ENCODE measurements at regions not wholly inside any gene's neighbourhood (a gene's known extent, or its start where the extent isn't known, plus 50 kb on each side); places are given as distances from the start of the nearest gene placed in this dataset.
"Not testable (repeated sequence)": the region's sequence is repeated elsewhere in the genome, so short reads cannot be mapped to it uniquely, and the experiment has no call there.

GRCh38 chr4:67328393-67328792 is 216.9 kb downstream of the CENPC start:
- DNase-seq = no peak

GRCh38 chr4:67328018-67328278 is 217.4 kb downstream of the CENPC start:
- DNase-seq = no peak

- peak; percentile 9 to 55 for DNase-seq
Measured at GRCh38 chr4:67327245-67328017, 217.9 kb downstream of the CENPC start.

DNA sequence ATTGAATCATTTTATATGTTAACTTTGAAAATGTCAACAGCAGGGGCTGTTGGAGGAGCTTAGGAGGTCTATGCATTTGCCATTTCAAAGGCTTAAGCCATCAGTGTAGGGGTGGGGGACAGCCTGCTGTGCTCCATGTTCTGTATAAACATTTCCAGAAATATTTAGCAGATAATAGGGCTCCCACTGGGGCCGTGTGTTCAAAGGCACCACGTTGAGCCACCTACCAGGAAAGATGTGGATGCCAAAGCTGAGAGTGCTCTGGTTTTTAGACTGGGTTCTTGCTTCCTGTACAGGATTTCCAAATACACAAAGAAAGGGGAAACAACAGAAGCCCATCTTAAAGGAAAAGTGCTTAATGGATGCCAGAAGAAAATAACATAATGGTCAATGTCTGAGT is 219.5 kb downstream of the CENPC start:
- DNase-seq = no peak

DNA sequence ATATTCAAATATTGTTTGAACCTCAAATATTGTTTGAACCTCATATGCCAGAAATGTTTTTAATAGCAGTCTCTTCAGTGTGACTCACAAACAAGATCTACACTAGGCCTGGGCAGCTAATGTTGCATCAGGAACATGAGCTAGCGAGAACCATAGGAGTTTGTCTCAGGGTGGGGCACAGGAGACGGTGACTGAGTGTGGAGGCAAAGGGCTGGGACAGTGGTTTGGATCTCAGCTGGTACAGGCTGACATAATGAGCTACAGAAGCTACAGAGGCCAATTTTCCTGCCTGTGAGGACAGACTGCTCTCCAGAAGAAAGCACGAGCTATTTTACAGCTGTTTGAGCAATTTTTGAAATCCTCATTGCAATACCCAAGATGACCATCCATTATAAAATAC is 224.7 kb downstream of the CENPC start:
- DNase-seq = no peak

GRCh38 chr4:67319607-67320006 is 225.7 kb downstream of the CENPC start:
- not testable (repeated sequence) for DNase-seq

- DNase-seq = not testable (repeated sequence)
Measured at GRCh38 chr4:67300497-67301185, 244.7 kb downstream of the CENPC start.

DNA sequence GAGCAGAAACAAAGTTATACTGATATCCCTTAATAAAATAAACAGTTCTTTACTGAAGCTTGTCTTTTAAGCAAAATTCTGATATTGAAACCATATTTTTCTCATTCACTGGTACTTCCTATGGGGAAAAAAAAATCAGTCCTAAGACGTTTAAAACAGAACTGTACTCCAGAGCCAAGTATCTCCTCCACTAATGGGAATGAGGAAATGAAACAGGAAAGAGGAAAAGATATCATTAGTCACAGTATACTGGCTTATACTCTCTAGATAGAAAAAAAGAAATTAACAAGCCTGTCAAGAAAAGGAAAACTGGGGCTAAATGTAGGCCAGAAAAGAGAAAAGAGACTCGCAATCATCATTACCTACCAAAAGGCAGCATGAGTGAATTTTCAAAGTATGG is 252.7 kb downstream of the CENPC start:
- DNase-seq = no peak

DNA sequence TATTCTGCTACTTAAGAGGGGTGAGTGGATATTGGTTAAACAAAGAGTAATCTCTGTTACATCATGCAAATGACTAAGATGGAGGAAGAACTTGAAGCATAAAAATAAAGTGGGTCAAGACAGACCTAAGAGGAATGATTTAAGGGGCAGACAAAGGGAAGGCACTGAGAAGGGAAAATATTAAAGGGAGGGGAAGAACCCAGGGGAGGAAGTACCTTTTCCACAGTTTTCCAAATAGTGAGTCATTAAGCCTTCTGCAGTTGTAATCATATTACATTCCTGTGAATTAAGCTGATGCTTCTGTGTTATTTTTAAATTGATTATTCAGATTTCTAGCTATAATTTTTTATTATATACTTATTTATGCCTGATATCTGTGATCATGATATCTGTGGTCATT is 253.3 kb downstream of the CENPC start:
- DNase-seq = no peak

DNA sequence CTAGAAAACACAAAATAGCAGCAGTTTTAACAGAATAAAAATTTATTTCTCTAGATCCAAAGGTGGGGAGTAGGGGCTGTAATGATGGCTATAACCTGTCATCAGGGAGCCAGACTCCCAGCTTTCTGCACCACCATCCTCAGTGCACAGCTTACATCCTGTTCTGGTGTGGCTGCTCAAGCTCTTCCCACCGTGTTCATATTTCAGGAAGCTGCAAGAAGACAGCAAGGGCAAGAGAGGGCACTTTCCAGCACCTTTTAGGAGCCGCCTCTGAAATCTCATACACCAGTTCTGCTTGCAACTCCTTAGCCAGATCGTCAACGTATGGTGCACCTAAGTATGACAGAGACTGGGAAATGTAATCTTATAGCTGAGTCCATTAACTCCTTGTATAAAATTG is 253.7 kb downstream of the CENPC start:
- DNase-seq = no peak

GRCh38 chr4:67288964-67289363 is 256.3 kb downstream of the CENPC start:
- no peak for DNase-seq

GRCh38 chr4:67286724-67287123 is 258.6 kb downstream of the CENPC start:
- DNase-seq = no peak

GRCh38 chr4:67282749-67283148 is 262.6 kb downstream of the CENPC start:
- DNase-seq = no peak

GRCh38 chr4:67275179-67275750 is 270.0 kb downstream of the CENPC start:
- no peak for DNase-seq

DNA sequence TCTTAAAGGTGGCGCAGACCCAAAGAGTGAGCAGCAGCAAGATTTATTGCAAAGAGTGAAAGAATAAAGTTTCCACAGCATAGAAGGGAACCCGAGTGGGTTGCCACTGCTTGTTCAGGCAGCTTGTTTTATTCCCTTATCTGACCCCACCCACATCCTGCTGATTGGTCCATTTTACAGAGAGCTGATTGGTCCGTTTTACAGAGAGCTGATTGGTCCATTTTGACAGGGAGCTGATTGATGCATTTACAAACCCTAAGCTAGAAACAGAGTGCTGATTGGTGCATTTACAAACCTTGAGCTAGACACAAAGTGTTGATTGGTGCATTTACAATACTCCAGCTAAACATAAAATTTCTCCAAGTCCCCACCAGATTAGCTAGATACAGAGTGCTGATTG is 270.6 kb downstream of the CENPC start:
- not testable (repeated sequence) for DNase-seq

DNA sequence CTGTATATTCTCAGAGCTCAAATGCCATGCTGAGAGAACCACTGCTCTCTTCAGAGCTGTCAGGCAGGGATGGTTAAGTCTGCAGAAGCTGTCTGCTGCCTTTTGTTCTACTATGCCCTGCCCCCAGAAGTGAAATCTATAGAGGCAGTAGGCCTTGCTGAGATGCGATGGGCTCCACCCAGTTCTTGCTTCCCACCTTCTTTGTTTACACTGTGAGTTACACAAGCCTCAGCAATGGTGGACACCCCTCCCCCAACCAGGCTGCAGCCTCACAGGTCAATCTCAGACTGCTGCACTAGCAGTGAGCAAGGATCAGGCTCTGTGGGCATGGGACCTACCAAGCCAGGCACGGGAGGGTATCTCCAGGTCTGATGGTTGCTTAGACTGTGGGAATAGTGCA is 271.6 kb downstream of the CENPC start:
- no peak for DNase-seq

- DNase-seq = no peak
Measured at GRCh38 chr4:67261971-67262370, 283.3 kb downstream of the CENPC start.

GRCh38 chr4:67256388-67257043 is 288.8 kb downstream of the CENPC start:
- no peak for DNase-seq

DNA sequence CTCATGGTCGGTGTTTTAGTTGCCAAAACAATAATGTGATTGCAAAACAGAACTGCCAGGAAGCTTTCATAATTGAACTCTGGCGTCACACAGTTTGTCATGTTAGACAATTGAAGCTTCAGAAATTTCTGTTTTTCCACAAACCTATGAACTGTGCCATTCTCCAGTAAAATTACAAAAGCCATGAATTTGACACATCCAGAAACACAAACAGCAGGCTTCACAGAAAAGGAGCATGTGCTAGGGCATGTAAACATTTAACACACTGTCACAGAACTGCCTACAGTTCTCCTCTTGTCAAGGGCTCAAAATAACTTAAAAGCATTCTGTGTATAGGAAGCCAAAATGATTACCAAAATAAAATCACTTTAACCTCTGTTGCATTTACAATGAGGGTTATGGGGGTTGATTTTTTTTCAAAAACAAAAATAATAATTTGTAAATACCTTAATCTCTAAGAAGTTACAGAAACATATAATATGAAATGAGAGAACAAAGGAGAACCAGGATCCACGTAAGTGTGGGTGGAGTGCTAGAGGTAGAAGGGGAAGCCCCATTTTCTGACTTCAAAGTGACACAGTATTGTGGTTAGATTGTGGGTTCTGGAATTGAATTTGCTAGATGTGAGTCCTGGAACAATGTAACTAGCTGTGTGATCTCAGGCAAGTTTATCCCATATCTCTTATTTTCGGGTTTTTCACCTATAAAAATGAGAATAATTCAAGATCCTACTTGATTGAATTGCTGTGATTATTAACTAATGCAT is 295.0 kb downstream of the CENPC start:
- DNase-seq = no peak

DNA sequence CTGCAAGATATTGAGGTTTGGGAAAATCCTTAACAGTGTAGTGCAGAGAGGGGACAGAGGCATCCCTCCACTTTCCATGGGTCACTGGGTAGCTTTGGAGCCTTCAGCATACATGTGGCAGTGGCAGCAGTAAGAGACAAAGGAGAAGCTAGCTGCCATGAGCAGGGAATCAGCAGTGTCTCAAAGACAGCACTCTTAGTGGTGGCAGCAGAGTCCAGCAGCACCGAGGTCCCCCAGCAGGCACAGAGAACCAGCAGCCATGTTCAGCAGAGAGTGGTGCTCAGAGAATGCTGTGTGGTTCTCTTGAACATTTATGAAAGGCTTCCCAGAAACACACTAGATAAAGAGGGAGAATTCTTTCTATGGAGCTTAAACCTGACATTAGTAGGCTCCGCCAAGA is 308.5 kb downstream of the CENPC start:
- DNase-seq = no peak

- DNase-seq = no peak
Measured at GRCh38 chr4:67236318-67236717, 309.0 kb downstream of the CENPC start.

- no peak for DNase-seq
Measured at GRCh38 chr4:67234296-67234695, 311.0 kb downstream of the CENPC start.

- no peak for DNase-seq
Measured at GRCh38 chr4:67229148-67229547, 316.2 kb downstream of the CENPC start.

Measured in CD4-positive, alpha-beta T cell treated with Interleukin-1 beta for 1 hour (primary cell).